GM12878 (cell line): ENCODE measurements at regions not wholly inside any gene's neighbourhood (a gene's known extent, or its start where the extent isn't known, plus 50 kb on each side); places are given as distances from the start of the nearest gene placed in this dataset.

Experiments
- ATAC-seq: fragments of 200-7000 bp; cut with Tn5 transposase; 3 replicates; pipeline ENCODE4 v1.9.1; 2020; ENCODE audit warnings: mild to moderate bottlenecking, moderate library complexity
- BruUV-seq: library from RNA; stranded (reverse); fragments of 400-500 nt; replicated peaks from 2 replicates; lab custom pipeline; 2021; lab: Mats Ljungman, UMichigan
- CTCF ChIA-PET: fragments of 300-600 bp; sonication (Branson Sonifier 250); formaldehyde crosslinking; extraction: SDS; loops from one replicate; lab custom pipeline; 2021; ENCODE audit warnings: inconsistent platforms; lab: Yijun Ruan, JAX
- POLR2A ChIA-PET: fragments of 350-600 bp; formaldehyde crosslinking; extraction: SDS; loops from one replicate; lab custom pipeline; 2021; ENCODE audit warnings: inconsistent platforms; lab: Charles Lee
- RAD21 ChIA-PET: fragments of 300-600 bp; sonication (Branson Sonifier 250); formaldehyde crosslinking; loops from one replicate; lab custom pipeline; 2023; ENCODE audit warnings: antibody characterized with exemption; ENCODE audit not compliant: unreplicated experiment; lab: Charles Lee
- SMC1A ChIA-PET: fragments of 300-600 bp; sonication (Branson Sonifier 250); formaldehyde crosslinking; loops from one replicate; lab custom pipeline; 2023; ENCODE audit not compliant: unreplicated experiment, uncharacterized antibody; lab: Charles Lee
- DNase-seq: peaks from one replicate; pipeline ENCODE4 v3.0.0-alpha.2; 2011; ENCODE audit warnings: low read depth, low spot score
- FAIRE-seq: peaks from 3 replicates; lab custom pipeline; 2011; peaks lifted over from hg19 to GRCh38; lab: Jason Lieb, UNC
- H2AFZ ChIP-seq: 2 replicates; pipeline ENCODE4 v1.6.0; 2011; ENCODE audit warnings: low read depth, low read length, control low read depth; ENCODE audit not compliant: control insufficient read depth
- H3K27ac ChIP-seq: 2 replicates; pipeline ENCODE4 v1.5.1; 2011; ENCODE audit warnings: control low read depth; ENCODE audit not compliant: control insufficient read depth, insufficient read depth
- H3K27me3 ChIP-seq, 2 experiments: replicated peaks in 1 of 2; 2 replicates each; pipeline versions ENCODE4 v1.6.0 to v1.6.1; 2011; ENCODE audit warnings: low read length in 1 of 2; ENCODE audit not compliant: control insufficient read depth in 2 of 2, insufficient read depth in 2 of 2
- H3K36me3 ChIP-seq, 2 experiments: 2 replicates each; pipeline ENCODE4 v1.5.1; 2011; ENCODE audit warnings: low read length in 1 of 2; ENCODE audit not compliant: control insufficient read depth in 2 of 2, insufficient read depth in 2 of 2
- H3K4me1 ChIP-seq: 2 replicates; pipeline ENCODE4 v1.6.1; 2011; ENCODE audit warnings: mild to moderate bottlenecking, low read length, moderate library complexity, mixed read lengths; ENCODE audit not compliant: control insufficient read depth, insufficient read depth
- H3K4me2 ChIP-seq: 2 replicates; pipeline ENCODE4 v1.6.0; 2011; ENCODE audit warnings: control low read depth; ENCODE audit not compliant: control insufficient read depth, insufficient read depth
- H3K4me3 ChIP-seq: fragments of 200-600 bp; sonication (generic); 2 replicates; pipeline ENCODE4 v1.5.1; 2016
- H3K79me2 ChIP-seq: 2 replicates; pipeline ENCODE4 v1.6.0; 2011; ENCODE audit warnings: low read length; ENCODE audit not compliant: control insufficient read depth, insufficient read depth
- H3K9ac ChIP-seq: 2 replicates; pipeline ENCODE4 v1.8.0; 2011; ENCODE audit warnings: low read length, control low read depth, mixed read lengths; ENCODE audit not compliant: control insufficient read depth, insufficient read depth
- H3K9me3 ChIP-seq: replicated peaks from 3 replicates; pipeline ENCODE4 v1.5.1; 2011; ENCODE audit warnings: mild to moderate bottlenecking, low read length; ENCODE audit not compliant: control insufficient read depth, insufficient read depth
- H4K20me1 ChIP-seq: 2 replicates; pipeline ENCODE4 v1.6.0; 2011; ENCODE audit not compliant: control insufficient read depth, insufficient read depth
- CBX3 ChIP-seq: fragments of 200-600 bp; sonication (generic); IDR thresholded peaks from 2 replicates; pipeline ENCODE4 v1.6.1; 2016; ENCODE audit warnings: low read depth, borderline replicate concordance
- ETV6 ChIP-seq, 2 experiments: fragments of 450-650 bp in 1 of 2; IDR thresholded peaks in 1 of 2; conservative IDR thresholded peaks in 1 of 2; 2 replicates each; pipeline ENCODE4 v1.6.1; 2014; ENCODE audit warnings: antibody characterized with exemption in 1 of 2, borderline replicate concordance in 1 of 2, low read depth in 1 of 2, mild to moderate bottlenecking in 1 of 2, moderate library complexity in 1 of 2
- EZH2 ChIP-seq: IDR thresholded peaks from 2 replicates; pipeline ENCODE4 v1.6.1; 2012; ENCODE audit warnings: low read depth, mild to moderate bottlenecking, control low read depth, inconsistent platforms, low read length, borderline replicate concordance; ENCODE audit not compliant: control insufficient read depth
- HDGF ChIP-seq: fragments of 450-650 bp; IDR thresholded peaks from 2 replicates; pipeline ENCODE4 v1.6.1; 2016; ENCODE audit warnings: antibody characterized with exemption
- MAX ChIP-seq: IDR thresholded peaks from 2 replicates; pipeline ENCODE4 v1.6.1; 2012; ENCODE audit warnings: low read depth, low read length, improper control_type of control experiment
- MYB ChIP-seq: fragments of 150-350 bp; IDR thresholded peaks from 2 replicates; pipeline ENCODE4 v1.6.1; 2014; ENCODE audit warnings: mild to moderate bottlenecking, low read depth, low read length, borderline replicate concordance
- NFXL1 ChIP-seq: fragments of 450-650 bp; IDR thresholded peaks from 2 replicates; pipeline ENCODE4 v1.6.1; 2017; ENCODE audit warnings: antibody characterized with exemption, mild to moderate bottlenecking, borderline replicate concordance
- NRF1 ChIP-seq: conservative IDR thresholded peaks from 2 replicates; pipeline ENCODE4 v1.6.1; 2011; ENCODE audit warnings: mild to moderate bottlenecking, low read depth, low read length, improper control_type of control experiment
- POU2F2 ChIP-seq: IDR thresholded peaks from 3 replicates; pipeline ENCODE4 v1.6.1; 2011; ENCODE audit warnings: low read depth, mild to moderate bottlenecking, low read length, borderline replicate concordance
- SMAD5 ChIP-seq: IDR thresholded peaks from 2 replicates; pipeline ENCODE4 v1.6.1; 2016; ENCODE audit warnings: antibody characterized with exemption, low read depth
- TCF12 ChIP-seq: IDR thresholded peaks from 2 replicates; pipeline ENCODE4 v1.6.1; 2011; ENCODE audit warnings: low read depth, mild to moderate bottlenecking, low read length
- ZNF207 ChIP-seq: fragments of 450-650 bp; IDR thresholded peaks from 2 replicates; pipeline ENCODE4 v1.6.1; 2014; ENCODE audit warnings: antibody characterized with exemption, mild to moderate bottlenecking, borderline replicate concordance
- ZNF274 ChIP-seq: IDR thresholded peaks from one replicate; pipeline ENCODE4 v1.8.0; 2011; ENCODE audit not compliant: insufficient read length, insufficient read depth
- WGBS: methylation state at CpG from one replicate; pipeline ENCODE4 v1.1.6; 2016; ENCODE audit warnings: low lambda C conversion rate; ENCODE audit not compliant: insufficient replicate concordance, insufficient coverage; ENCODE audit errors: missing lambda C conversion rate; 5-methylcytosine and 5-hydroxymethylcytosine counted together
- in situ Hi-C: fragments of 300-500 bp; cut with MboI; formaldehyde crosslinking; loops from 9 replicates; pipeline ENCODE4 v1.14.3; 2018; ENCODE audit warnings: mixed read lengths
- intact Hi-C: fragments of 100-400 bp; cut with micrococcal nuclease; formaldehyde crosslinking; loops from one replicate; pipeline ENCODE4 v1.14.2; 2022; ENCODE audit not compliant: unreplicated experiment
- TF ChIP-seq, protein P1 (sequence below): fragments of 450-650 bp; formaldehyde crosslinking; IDR thresholded peaks from 2 replicates; pipeline ENCODE4 v1.5.0; 2022; ENCODE audit warnings: mild to moderate bottlenecking, missing genetic modification characterization
- TF ChIP-seq, protein P2 (sequence below): fragments of 150-350 bp; IDR thresholded peaks from 2 replicates; pipeline ENCODE4 v1.6.1; 2014; ENCODE audit warnings: mild to moderate bottlenecking, low read depth, low read length

DNA sequence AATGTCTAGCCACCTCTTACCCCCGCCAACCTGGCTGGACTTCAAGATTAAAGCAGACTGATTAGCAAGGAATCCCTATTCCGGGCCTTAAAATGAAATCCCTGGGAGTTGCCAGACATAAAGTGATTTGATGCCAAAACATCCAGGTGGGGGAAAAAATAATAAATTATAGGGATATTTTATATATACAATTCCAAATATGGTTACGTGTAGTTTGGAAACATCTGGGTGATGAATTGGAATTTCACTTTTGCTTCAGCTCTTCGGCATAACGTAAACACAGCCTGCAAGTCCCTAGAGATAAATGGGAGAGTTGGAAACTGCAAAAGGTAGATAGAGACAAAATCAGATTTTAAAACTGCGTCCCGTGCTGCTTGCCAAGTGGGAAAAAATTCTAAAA is 545.5 kb upstream of the MDFIC2 start:
- FAIRE-seq (no peak), ATAC-seq (no peak), DNase-seq (no peak)
- intact Hi-C loops (no loop called here), in situ Hi-C loops (no loop called here)
- H3K4me2 ChIP-seq: no peak overlapping the region
- no peaks in the 10 kb centered on the region for H3K36me3 ChIP-seq
- RAD21 ChIA-PET: no interaction called here
- no peaks in the 10 kb centered on the region for H3K79me2 ChIP-seq
- no peaks in the 10 kb centered on the region for H3K4me1 ChIP-seq
- BruUV-seq: no TSS peak
- H3K9ac ChIP-seq: no peak overlapping the region
- no peaks in the 10 kb centered on the region for H3K27me3 ChIP-seq
- TF ChIP-seq TCF12 (no peak), HDGF (no peak), CBX3 (no peak), MAX (no peak), ETV6 (conservative IDR thresholded peaks at IDR 0.05 in 1 of 2, IDR thresholded peaks at IDR 0.05 in 1 of 2; ENCODE audit: borderline replicate concordance in 1 of 2, low read depth in 1 of 2) (no peak), NRF1 (no peak), MYB (no peak), ZNF274 (no peak), EZH2 (no peak), SMAD5 (no peak), NFXL1 (no peak), POU2F2 (no peak), ZNF207 (no peak)
- TF ChIP-seq, protein P1, sequence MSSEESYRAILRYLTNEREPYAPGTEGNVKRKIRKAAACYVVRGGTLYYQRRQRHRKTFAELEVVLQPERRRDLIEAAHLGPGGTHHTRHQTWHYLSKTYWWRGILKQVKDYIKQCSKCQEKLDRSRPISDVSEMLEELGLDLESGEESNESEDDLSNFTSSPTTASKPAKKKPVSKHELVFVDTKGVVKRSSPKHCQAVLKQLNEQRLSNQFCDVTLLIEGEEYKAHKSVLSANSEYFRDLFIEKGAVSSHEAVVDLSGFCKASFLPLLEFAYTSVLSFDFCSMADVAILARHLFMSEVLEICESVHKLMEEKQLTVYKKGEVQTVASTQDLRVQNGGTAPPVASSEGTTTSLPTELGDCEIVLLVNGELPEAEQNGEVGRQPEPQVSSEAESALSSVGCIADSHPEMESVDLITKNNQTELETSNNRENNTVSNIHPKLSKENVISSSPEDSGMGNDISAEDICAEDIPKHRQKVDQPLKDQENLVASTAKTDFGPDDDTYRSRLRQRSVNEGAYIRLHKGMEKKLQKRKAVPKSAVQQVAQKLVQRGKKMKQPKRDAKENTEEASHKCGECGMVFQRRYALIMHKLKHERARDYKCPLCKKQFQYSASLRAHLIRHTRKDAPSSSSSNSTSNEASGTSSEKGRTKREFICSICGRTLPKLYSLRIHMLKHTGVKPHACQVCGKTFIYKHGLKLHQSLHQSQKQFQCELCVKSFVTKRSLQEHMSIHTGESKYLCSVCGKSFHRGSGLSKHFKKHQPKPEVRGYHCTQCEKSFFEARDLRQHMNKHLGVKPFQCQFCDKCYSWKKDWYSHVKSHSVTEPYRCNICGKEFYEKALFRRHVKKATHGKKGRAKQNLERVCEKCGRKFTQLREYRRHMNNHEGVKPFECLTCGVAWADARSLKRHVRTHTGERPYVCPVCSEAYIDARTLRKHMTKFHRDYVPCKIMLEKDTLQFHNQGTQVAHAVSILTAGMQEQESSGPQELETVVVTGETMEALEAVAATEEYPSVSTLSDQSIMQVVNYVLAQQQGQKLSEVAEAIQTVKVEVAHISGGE (CRISPR knock-in tag): no peak
- TF ChIP-seq, protein P2, sequence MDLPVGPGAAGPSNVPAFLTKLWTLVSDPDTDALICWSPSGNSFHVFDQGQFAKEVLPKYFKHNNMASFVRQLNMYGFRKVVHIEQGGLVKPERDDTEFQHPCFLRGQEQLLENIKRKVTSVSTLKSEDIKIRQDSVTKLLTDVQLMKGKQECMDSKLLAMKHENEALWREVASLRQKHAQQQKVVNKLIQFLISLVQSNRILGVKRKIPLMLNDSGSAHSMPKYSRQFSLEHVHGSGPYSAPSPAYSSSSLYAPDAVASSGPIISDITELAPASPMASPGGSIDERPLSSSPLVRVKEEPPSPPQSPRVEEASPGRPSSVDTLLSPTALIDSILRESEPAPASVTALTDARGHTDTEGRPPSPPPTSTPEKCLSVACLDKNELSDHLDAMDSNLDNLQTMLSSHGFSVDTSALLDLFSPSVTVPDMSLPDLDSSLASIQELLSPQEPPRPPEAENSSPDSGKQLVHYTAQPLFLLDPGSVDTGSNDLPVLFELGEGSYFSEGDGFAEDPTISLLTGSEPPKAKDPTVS: no peak
- POLR2A ChIA-PET: no interaction called here
- no peak overlapping the region for H3K4me3 ChIP-seq
- SMC1A ChIA-PET: no interaction called here
- 41% methylated on average over 7 of the region's 7 CpGs for WGBS
- no peak overlapping the region for H2AFZ ChIP-seq
- H3K27ac ChIP-seq: no peak overlapping the region
- H3K9me3 ChIP-seq: no peaks in the 10 kb centered on the region
- CTCF ChIA-PET: no interaction called here
- H4K20me1 ChIP-seq: no peaks in the 10 kb centered on the region
